A673 (cell line): ENCODE measurements at regions not wholly inside any gene's neighbourhood (a gene's known extent, or its start where the extent isn't known, plus 50 kb on each side); places are given as distances from the start of the nearest gene placed in this dataset.

Experiments used
- BruUV-seq: library from RNA; stranded (reverse); fragments of 400-500 nt; replicated peaks from 2 replicates; lab custom pipeline; 2021; lab: Mats Ljungman, UMichigan
- CTCF ChIA-PET: fragments of 300-600 bp; sonication (Branson Sonifier 250); formaldehyde crosslinking; loops from one replicate; lab custom pipeline; 2022; ENCODE audit warnings: antibody characterized with exemption; lab: Charles Lee
- POLR2A ChIA-PET: fragments of 300-600 bp; sonication (Branson Sonifier 250); formaldehyde crosslinking; loops from one replicate; lab custom pipeline; 2022; ENCODE audit warnings: antibody characterized with exemption; ENCODE audit not compliant: low non-redundant PET; lab: Charles Lee
- DNase-seq: peaks from one replicate; pipeline ENCODE4 v3.0.0-alpha.2; 2015; ENCODE audit warnings: low spot score
- H3K27ac ChIP-seq: fragments of 200-600 bp; sonication (generic); 2 replicates; pipeline ENCODE4 v1.5.1; 2016; ENCODE audit warnings: mixed run types, low read depth, mild to moderate bottlenecking, mixed read lengths, antibody characterized with exemption, low read length; ENCODE audit not compliant: poor library complexity, severe bottlenecking
- H3K27me3 ChIP-seq: fragments of 200-600 bp; sonication (generic); replicated peaks from 2 replicates; pipeline ENCODE4 v1.6.1; 2017; ENCODE audit warnings: mixed run types, low read depth, mild to moderate bottlenecking, mixed read lengths, antibody characterized with exemption, low read length; ENCODE audit not compliant: insufficient read depth, poor library complexity
- H3K36me3 ChIP-seq: fragments of 200-600 bp; sonication (generic); 2 replicates; pipeline ENCODE4 v1.6.1; 2016; ENCODE audit warnings: mixed run types, mild to moderate bottlenecking, mixed read lengths, antibody characterized with exemption, low read length; ENCODE audit not compliant: insufficient read depth, poor library complexity, severe bottlenecking
- H3K4me1 ChIP-seq: fragments of 200-600 bp; sonication (generic); 2 replicates; pipeline ENCODE4 v1.6.1; 2017; ENCODE audit warnings: mixed run types, mild to moderate bottlenecking, mixed read lengths, antibody characterized with exemption, low read length; ENCODE audit not compliant: insufficient read depth, poor library complexity, severe bottlenecking
- H3K4me3 ChIP-seq: fragments of 200-600 bp; sonication (generic); 2 replicates; pipeline ENCODE4 v1.5.1; 2016; ENCODE audit warnings: low read depth, mixed run types, mild to moderate bottlenecking, mixed read lengths, low read length; ENCODE audit not compliant: poor library complexity, severe bottlenecking
- H3K9me3 ChIP-seq: fragments of 200-600 bp; sonication (generic); 2 replicates; pipeline ENCODE4 v1.6.1; 2016; ENCODE audit warnings: mixed run types, low read depth, mild to moderate bottlenecking, mixed read lengths, antibody characterized with exemption, low read length; ENCODE audit not compliant: poor library complexity, severe bottlenecking
- CTCF ChIP-seq: fragments of 300-800, 200-600 bp; sonication (generic); conservative IDR thresholded peaks from 2 replicates; pipeline ENCODE4 v1.5.1; 2017; ENCODE audit warnings: low read depth, mild to moderate bottlenecking, antibody characterized with exemption, low read length, moderate library complexity, mixed read lengths
- EZH2 ChIP-seq: fragments of 200-600 bp; sonication (generic); IDR thresholded peaks from 2 replicates; pipeline ENCODE4 v1.6.1; 2017; ENCODE audit warnings: borderline replicate concordance, low read depth, mild to moderate bottlenecking, mixed read lengths, antibody characterized with exemption, low read length; ENCODE audit not compliant: poor library complexity, severe bottlenecking
- intact Hi-C: fragments of 100-400 bp; cut with micrococcal nuclease; formaldehyde crosslinking; loops from one replicate; pipeline ENCODE4 v1.10.0; 2022; ENCODE audit not compliant: unreplicated experiment

GRCh38 chrX:5683996-5684395, 544.7 kb downstream of the NLGN4X start:
- no TSS peak for BruUV-seq
- intact Hi-C loops, result no loop called here
- no peaks in the 10 kb centered on the region for H3K27me3 ChIP-seq

GRCh38 chrX:5681159-5681558, 547.5 kb downstream of the NLGN4X start:
- peaks cover 9% of the 10 kb centered on the region for H3K4me1 ChIP-seq
- POLR2A ChIA-PET, result no interaction called here

More at GRCh38 chrX:5683996-5684395, 544.7 kb downstream of the NLGN4X start:
- ChIA-PET POLR2A (no interaction called here), CTCF (no interaction called here)
- Histone ChIP-seq H3K9me3 (no peaks in the 10 kb centered on the region), H3K27ac (no peak overlapping the region), H3K4me3 (no peak overlapping the region), H3K4me1 (peaks cover 9% of the 10 kb centered on the region), H3K36me3 (no peaks in the 10 kb centered on the region)
- DNase-seq, result no peak
- TF ChIP-seq CTCF (no peak), EZH2 (no peak)

GRCh38 chrX:5674036-5674435, 554.6 kb downstream of the NLGN4X start:
- BruUV-seq, result no TSS peak
- Histone ChIP-seq H3K27me3 (no peaks in the 10 kb centered on the region), H3K27ac (no peak overlapping the region), H3K4me3 (no peak overlapping the region), H3K36me3 (no peaks in the 10 kb centered on the region), H3K9me3 (peaks cover 3% of the 10 kb centered on the region), H3K4me1 (peaks cover 7% of the 10 kb centered on the region)
- POLR2A ChIA-PET, result no interaction called here
- CTCF ChIA-PET, result no interaction called here
- no peak for DNase-seq
- TF ChIP-seq EZH2 (no peak), CTCF (no peak)
- intact Hi-C loops, result no loop called here

More at GRCh38 chrX:5681159-5681558, 547.5 kb downstream of the NLGN4X start:
- H3K9me3 ChIP-seq, result no peaks in the 10 kb centered on the region
- CTCF ChIA-PET, result no interaction called here
- H3K27me3 ChIP-seq, result no peaks in the 10 kb centered on the region
- H3K36me3 ChIP-seq, result no peaks in the 10 kb centered on the region
- TF ChIP-seq EZH2, result no peak
- TF ChIP-seq CTCF, result peak; percentile 59
- peak; percentile 70 for DNase-seq
- no TSS peak for BruUV-seq
- H3K4me3 ChIP-seq, result no peak overlapping the region
- no peak overlapping the region for H3K27ac ChIP-seq
- intact Hi-C loops, result no loop called here
